ENCODE measurements at regions not wholly inside any gene's neighbourhood (a gene's known extent, or its start where the extent isn't known, plus 50 kb on each side); places are given as distances from the start of the nearest gene placed in this dataset.
"Not testable (repeated sequence)": the region's sequence is repeated elsewhere in the genome, so short reads cannot be mapped to it uniquely, and the experiment has no call there.

DNA sequence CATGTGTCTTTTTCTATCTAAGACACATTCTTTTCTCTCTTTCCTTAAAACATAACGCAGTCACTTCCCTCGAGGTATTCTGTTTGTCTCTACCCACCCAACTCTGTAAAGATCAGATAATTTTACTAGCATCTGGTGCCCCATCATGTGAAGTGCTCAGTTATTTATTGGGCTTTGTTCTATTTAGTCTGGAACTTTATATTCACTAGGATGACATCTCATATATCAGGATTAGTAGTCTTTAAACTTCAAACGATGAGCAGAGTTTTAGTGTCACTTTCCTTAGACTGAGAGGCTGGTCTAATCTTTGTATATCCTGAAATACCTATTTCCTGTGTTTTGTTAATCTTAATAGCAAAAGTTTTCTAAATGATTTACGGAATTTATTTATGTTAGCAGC is 445.5 kb upstream of the NDST3 start:
- TF ChIP-seq BACH2 (CRISPR knock-in tag; IDR thresholded peaks at IDR 0.05; ENCODE audit: borderline replicate concordance), result no peak
- TF ChIP-seq ZNF8 (CRISPR knock-in tag; IDR thresholded peaks at IDR 0.05), result no peak
- ATAC-seq, result no peak

DNA sequence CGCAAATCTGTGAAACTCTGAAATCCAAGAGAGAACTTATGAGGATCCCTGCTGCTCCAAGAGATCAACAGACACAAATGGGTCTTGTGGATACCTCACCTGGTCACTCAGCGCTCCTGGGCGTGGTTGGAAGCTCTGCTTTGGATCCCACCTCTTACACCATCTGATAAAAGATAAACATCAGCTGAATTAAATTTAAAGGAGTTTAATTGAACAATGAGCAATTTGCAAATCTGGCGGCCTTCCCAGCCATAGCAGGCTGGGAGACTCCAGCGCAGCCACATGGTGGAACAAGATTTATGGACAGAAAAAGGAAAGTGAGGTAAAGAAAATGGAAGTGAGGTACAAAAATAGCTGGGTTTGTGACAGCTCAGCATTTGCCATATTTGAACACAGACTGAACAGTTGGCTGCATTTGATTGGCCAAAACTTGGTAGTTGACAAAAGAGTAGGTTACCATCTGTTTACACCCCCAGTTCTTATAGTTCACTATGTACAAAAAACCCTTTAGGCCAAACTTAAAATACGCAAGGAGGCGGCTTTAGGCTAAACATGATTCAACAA is 437.3 kb upstream of the NDST3 start:
- TF ChIP-seq, protein P1, sequence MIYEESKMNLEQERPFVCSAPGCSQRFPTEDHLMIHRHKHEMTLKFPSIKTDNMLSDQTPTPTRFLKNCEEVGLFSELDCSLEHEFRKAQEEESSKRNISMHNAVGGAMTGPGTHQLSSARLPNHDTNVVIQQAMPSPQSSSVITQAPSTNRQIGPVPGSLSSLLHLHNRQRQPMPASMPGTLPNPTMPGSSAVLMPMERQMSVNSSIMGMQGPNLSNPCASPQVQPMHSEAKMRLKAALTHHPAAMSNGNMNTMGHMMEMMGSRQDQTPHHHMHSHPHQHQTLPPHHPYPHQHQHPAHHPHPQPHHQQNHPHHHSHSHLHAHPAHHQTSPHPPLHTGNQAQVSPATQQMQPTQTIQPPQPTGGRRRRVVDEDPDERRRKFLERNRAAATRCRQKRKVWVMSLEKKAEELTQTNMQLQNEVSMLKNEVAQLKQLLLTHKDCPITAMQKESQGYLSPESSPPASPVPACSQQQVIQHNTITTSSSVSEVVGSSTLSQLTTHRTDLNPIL (CRISPR knock-in tag; IDR thresholded peaks at IDR 0.05; ENCODE audit: low read depth), result no peak
- TF ChIP-seq, protein P2, sequence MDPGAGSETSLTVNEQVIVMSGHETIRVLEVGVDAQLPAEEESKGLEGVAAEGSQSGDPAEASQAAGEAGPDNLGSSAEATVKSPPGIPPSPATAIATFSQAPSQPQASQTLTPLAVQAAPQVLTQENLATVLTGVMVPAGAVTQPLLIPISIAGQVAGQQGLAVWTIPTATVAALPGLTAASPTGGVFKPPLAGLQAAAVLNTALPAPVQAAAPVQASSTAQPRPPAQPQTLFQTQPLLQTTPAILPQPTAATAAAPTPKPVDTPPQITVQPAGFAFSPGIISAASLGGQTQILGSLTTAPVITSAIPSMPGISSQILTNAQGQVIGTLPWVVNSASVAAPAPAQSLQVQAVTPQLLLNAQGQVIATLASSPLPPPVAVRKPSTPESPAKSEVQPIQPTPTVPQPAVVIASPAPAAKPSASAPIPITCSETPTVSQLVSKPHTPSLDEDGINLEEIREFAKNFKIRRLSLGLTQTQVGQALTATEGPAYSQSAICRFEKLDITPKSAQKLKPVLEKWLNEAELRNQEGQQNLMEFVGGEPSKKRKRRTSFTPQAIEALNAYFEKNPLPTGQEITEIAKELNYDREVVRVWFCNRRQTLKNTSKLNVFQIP (CRISPR knock-in tag; IDR thresholded peaks at IDR 0.05; ENCODE audit: borderline replicate concordance, low read depth), result no peak
- ATAC-seq, result no peak

DNA sequence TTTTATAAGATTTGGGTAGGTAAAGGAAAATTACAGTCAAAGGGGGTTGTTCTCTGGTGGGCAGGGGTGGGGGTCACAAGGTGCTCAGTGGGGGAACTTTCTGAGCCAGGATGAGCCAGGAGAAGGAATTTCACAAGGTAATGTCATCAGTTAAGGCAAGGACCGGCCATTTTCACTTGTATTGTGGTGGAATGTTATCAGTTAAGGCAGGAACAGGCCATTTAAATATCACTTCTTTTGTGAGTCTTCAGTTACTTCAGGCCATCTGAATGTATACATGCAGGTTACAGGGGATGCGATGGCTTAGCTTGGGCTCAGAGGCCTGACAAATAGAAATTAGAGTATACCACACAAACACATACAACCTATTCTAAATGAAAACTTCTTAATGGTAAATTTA is 434.9 kb upstream of the NDST3 start:
- not testable (repeated sequence) for ATAC-seq

DNA sequence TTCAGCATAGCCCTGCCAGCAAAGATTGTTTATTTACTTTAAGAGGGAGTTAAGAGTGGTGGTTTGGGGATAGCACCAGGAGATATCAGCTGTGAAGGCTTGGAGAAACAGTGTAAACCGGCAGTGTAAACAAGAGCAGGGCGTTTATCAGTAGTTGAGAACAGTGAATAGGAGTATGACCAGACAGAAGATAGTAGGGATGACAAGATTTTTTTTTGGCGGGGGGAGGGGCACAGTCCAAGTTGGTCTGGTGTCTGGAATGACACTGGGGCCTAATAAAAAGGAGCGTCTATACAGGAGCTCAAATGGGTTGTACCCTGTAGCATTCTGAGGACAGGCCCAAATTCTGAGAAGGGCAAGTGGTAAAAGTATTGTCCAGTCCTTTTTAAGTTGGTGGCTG is 433.4 kb upstream of the NDST3 start:
- ATAC-seq, result not testable (repeated sequence)

DNA sequence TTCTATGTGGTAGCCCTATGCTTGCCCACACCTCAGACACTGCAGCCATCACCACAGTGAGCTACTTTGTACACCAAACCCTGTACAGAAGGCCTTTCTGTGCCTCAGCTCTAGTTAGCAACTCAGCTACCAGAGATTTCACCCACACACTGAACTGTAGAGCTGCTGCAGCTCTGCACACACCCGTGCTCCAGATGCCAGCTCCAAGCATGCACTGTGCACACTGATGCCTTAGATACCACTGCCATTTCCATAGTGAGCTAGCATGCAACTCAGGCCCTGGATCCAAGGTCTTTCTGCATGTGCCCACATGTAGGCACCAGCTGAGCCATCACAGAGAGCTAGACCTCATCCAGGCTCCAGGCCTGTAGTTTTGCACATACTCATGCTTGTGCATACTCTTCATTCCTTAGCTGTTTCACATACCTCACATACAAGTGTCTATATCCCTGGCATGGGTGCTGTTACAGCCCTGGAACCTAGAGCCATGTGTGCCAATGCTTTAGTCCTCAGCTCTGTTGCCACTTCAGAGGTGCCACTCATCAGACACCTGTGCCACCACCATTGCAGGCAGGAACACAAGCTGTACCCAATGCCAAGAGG is 423.5 kb upstream of the NDST3 start:
- no peak for ATAC-seq
- TF ChIP-seq ARNTL (CRISPR knock-in tag; IDR thresholded peaks at IDR 0.05; ENCODE audit: borderline replicate concordance, low read depth), result no peak
- no peak for TF ChIP-seq ZC3H10 (CRISPR knock-in tag; IDR thresholded peaks at IDR 0.05)
- no peak for TF ChIP-seq ZNF8 (CRISPR knock-in tag; IDR thresholded peaks at IDR 0.05)
- TF ChIP-seq TCF4 (CRISPR knock-in tag; IDR thresholded peaks at IDR 0.05; ENCODE audit: borderline replicate concordance), result no peak
- no peak for TF ChIP-seq CSDC2 (CRISPR knock-in tag; IDR thresholded peaks at IDR 0.05)
- no peak for TF ChIP-seq TOX (CRISPR knock-in tag; IDR thresholded peaks at IDR 0.05; ENCODE audit: borderline replicate concordance)
- TF ChIP-seq, protein P1 (CRISPR knock-in tag; IDR thresholded peaks at IDR 0.05; ENCODE audit: low read depth), result no peak
- TF ChIP-seq, protein P3, sequence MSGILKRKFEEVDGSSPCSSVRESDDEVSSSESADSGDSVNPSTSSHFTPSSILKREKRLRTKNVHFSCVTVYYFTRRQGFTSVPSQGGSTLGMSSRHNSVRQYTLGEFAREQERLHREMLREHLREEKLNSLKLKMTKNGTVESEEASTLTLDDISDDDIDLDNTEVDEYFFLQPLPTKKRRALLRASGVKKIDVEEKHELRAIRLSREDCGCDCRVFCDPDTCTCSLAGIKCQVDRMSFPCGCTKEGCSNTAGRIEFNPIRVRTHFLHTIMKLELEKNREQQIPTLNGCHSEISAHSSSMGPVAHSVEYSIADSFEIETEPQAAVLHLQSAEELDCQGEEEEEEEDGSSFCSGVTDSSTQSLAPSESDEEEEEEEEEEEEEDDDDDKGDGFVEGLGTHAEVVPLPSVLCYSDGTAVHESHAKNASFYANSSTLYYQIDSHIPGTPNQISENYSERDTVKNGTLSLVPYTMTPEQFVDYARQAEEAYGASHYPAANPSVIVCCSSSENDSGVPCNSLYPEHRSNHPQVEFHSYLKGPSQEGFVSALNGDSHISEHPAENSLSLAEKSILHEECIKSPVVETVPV (CRISPR knock-in tag; IDR thresholded peaks at IDR 0.05), result no peak
- TF ChIP-seq ZNF70 (CRISPR knock-in tag; IDR thresholded peaks at IDR 0.05), result no peak
- no peak for TF ChIP-seq PPARA (CRISPR knock-in tag; IDR thresholded peaks at IDR 0.05; ENCODE audit: borderline replicate concordance)
- TF ChIP-seq, protein P2 (CRISPR knock-in tag; IDR thresholded peaks at IDR 0.05; ENCODE audit: borderline replicate concordance, low read depth), result no peak
- TF ChIP-seq BACH2 (CRISPR knock-in tag; IDR thresholded peaks at IDR 0.05; ENCODE audit: borderline replicate concordance), result no peak
- no peak for TF ChIP-seq OSR1 (CRISPR knock-in tag; IDR thresholded peaks at IDR 0.05)
- TF ChIP-seq ZFP30 (CRISPR knock-in tag; IDR thresholded peaks at IDR 0.05), result no peak
- TF ChIP-seq ZFP3 (CRISPR knock-in tag; IDR thresholded peaks at IDR 0.05), result no peak
- no peak for TF ChIP-seq SNAI2 (CRISPR knock-in tag; IDR thresholded peaks at IDR 0.05)

DNA sequence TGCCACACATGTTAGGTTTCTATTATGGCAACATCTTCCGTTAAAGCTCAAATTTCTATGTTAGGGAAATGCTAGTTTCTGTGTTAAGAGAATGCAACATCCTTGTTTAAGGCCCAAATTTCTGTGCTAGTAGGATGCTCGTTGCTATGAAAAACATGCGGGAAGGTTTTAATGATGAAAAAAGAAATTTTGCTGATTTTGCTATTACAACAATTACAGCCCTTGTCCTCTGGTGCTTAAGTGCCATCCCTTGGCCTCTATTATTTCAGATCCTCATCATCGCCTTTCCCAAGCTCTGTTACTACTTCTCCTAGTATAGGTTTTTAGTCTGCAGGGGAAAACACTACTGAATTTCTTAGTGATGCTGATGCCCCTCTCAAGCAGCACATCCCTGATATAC is 412.6 kb upstream of the NDST3 start:
- no peak for ATAC-seq
- TF ChIP-seq TOX (CRISPR knock-in tag; IDR thresholded peaks at IDR 0.05; ENCODE audit: borderline replicate concordance) (no peak), ZC3H10 (CRISPR knock-in tag; IDR thresholded peaks at IDR 0.05) (no peak), SNAI2 (CRISPR knock-in tag; IDR thresholded peaks at IDR 0.05) (no peak), ZNF8 (CRISPR knock-in tag; IDR thresholded peaks at IDR 0.05) (no peak), ZNF70 (CRISPR knock-in tag; IDR thresholded peaks at IDR 0.05) (no peak), RARB (CRISPR knock-in tag; IDR thresholded peaks at IDR 0.05) (no peak), ISL1 (CRISPR knock-in tag; IDR thresholded peaks at IDR 0.05) (no peak)
- TF ChIP-seq, protein P4, sequence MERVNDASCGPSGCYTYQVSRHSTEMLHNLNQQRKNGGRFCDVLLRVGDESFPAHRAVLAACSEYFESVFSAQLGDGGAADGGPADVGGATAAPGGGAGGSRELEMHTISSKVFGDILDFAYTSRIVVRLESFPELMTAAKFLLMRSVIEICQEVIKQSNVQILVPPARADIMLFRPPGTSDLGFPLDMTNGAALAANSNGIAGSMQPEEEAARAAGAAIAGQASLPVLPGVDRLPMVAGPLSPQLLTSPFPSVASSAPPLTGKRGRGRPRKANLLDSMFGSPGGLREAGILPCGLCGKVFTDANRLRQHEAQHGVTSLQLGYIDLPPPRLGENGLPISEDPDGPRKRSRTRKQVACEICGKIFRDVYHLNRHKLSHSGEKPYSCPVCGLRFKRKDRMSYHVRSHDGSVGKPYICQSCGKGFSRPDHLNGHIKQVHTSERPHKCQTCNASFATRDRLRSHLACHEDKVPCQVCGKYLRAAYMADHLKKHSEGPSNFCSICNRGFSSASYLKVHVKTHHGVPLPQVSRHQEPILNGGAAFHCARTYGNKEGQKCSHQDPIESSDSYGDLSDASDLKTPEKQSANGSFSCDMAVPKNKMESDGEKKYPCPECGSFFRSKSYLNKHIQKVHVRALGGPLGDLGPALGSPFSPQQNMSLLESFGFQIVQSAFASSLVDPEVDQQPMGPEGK (CRISPR knock-in tag; IDR thresholded peaks at IDR 0.05; ENCODE audit: borderline replicate concordance), result no peak
- TF ChIP-seq, protein P5, sequence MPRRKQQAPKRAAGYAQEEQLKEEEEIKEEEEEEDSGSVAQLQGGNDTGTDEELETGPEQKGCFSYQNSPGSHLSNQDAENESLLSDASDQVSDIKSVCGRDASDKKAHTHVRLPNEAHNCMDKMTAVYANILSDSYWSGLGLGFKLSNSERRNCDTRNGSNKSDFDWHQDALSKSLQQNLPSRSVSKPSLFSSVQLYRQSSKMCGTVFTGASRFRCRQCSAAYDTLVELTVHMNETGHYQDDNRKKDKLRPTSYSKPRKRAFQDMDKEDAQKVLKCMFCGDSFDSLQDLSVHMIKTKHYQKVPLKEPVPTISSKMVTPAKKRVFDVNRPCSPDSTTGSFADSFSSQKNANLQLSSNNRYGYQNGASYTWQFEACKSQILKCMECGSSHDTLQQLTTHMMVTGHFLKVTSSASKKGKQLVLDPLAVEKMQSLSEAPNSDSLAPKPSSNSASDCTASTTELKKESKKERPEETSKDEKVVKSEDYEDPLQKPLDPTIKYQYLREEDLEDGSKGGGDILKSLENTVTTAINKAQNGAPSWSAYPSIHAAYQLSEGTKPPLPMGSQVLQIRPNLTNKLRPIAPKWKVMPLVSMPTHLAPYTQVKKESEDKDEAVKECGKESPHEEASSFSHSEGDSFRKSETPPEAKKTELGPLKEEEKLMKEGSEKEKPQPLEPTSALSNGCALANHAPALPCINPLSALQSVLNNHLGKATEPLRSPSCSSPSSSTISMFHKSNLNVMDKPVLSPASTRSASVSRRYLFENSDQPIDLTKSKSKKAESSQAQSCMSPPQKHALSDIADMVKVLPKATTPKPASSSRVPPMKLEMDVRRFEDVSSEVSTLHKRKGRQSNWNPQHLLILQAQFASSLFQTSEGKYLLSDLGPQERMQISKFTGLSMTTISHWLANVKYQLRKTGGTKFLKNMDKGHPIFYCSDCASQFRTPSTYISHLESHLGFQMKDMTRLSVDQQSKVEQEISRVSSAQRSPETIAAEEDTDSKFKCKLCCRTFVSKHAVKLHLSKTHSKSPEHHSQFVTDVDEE (CRISPR knock-in tag; IDR thresholded peaks at IDR 0.05), result no peak
